Stimulated activated CD4-positive, alpha-beta T cell treated with anti-CD3 and anti-CD28 coated beads, Interleukin-2, amount 100 ng/mL, for 48 hours (primary cell): ENCODE measurements at regions not wholly inside any gene's neighbourhood (a gene's known extent, or its start where the extent isn't known, plus 50 kb on each side); places are given as distances from the start of the nearest gene placed in this dataset.
"Not testable (repeated sequence)": the region's sequence is repeated elsewhere in the genome, so short reads cannot be mapped to it uniquely, and the experiment has no call there.

Experiments used
- DNase-seq, 2 donors: peaks; one replicate each; pipeline ENCODE4 v3.0.0-alpha.2; 2020

- no peak for DNase-seq
Observed at GRCh38 chr12:68479896-68480291, 130.8 kb upstream of the RAP1B start.

- DNase-seq: no peak
Observed at GRCh38 chr12:68480526-68480925, 130.2 kb upstream of the RAP1B start.

- DNase-seq: no peak
Observed at GRCh38 chr12:68481181-68481941, 129.3 kb upstream of the RAP1B start.

- DNase-seq: no peak
Observed at GRCh38 chr12:68482014-68482413, 128.7 kb upstream of the RAP1B start.

GRCh38 chr12:68482660-68483059, 128.0 kb upstream of the RAP1B start:
- no peak for DNase-seq

- DNase-seq: no peak
Observed at GRCh38 chr12:68483592-68484383, 126.9 kb upstream of the RAP1B start.

GRCh38 chr12:68484578-68484977, 126.1 kb upstream of the RAP1B start:
- DNase-seq: not testable (repeated sequence)

- not testable (repeated sequence) for DNase-seq
Observed at GRCh38 chr12:68486449-68486848, 124.2 kb upstream of the RAP1B start.

GRCh38 chr12:68487721-68488309, 122.9 kb upstream of the RAP1B start:
- DNase-seq: no peak

GRCh38 chr12:68489273-68489672, 121.4 kb upstream of the RAP1B start:
- DNase-seq: no peak

GRCh38 chr12:68490476-68490875, 120.2 kb upstream of the RAP1B start:
- no peak for DNase-seq

GRCh38 chr12:68491204-68491960, 119.3 kb upstream of the RAP1B start:
- no peak for DNase-seq

GRCh38 chr12:68495336-68496070, 115.2 kb upstream of the RAP1B start:
- DNase-seq: no peak

- no peak for DNase-seq
Observed at GRCh38 chr12:68497107-68497506, 113.6 kb upstream of the RAP1B start.

- no peak for DNase-seq
Observed at GRCh38 chr12:68497702-68498101, 113.0 kb upstream of the RAP1B start.

GRCh38 chr12:68498736-68499135, 112.0 kb upstream of the RAP1B start:
- no peak for DNase-seq

GRCh38 chr12:68499616-68500015, 111.1 kb upstream of the RAP1B start:
- no peak for DNase-seq

- no peak for DNase-seq
Observed at GRCh38 chr12:68501226-68501625, 109.5 kb upstream of the RAP1B start.

GRCh38 chr12:68505970-68506369, 104.7 kb upstream of the RAP1B start:
- no peak for DNase-seq

GRCh38 chr12:68506619-68507018, 104.1 kb upstream of the RAP1B start:
- no peak for DNase-seq

- DNase-seq: no peak
Observed at GRCh38 chr12:68507657-68508056, 103.0 kb upstream of the RAP1B start.

- no peak for DNase-seq
Observed at GRCh38 chr12:68508576-68508975, 102.1 kb upstream of the RAP1B start.
